HG03439 (cell line): ENCODE measurements at regions not wholly inside any gene's neighbourhood (a gene's known extent, or its start where the extent isn't known, plus 50 kb on each side); places are given as distances from the start of the nearest gene placed in this dataset.

Source experiments
- ATAC-seq: cut with Tn5 transposase; IDR thresholded peaks from one replicate; pipeline ENCODE4 v1.9.1; 2021; ENCODE audit warnings: mild to moderate bottlenecking, moderate library complexity; ENCODE audit not compliant: unreplicated experiment

DNA sequence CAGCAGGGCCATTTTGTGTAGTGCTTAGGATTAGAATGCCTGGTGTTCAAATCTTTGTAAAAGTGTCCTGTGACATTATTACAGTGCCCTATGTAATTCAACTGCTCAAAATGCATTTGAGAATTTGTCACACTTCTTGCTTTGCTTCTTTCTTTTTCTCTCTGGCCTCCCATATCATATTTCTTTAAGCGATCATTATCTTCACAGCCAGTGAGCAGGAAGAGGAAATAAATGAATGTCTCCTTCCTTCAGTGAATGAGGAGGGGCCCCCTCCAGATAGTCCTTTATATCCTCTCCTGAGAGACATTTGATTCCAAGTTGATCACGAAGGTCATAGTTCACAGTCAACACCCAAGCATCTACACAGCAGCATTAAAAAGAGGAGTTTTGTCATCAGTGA lies 425.1 kb upstream of the NPVF start:
- ATAC-seq = no peak

DNA sequence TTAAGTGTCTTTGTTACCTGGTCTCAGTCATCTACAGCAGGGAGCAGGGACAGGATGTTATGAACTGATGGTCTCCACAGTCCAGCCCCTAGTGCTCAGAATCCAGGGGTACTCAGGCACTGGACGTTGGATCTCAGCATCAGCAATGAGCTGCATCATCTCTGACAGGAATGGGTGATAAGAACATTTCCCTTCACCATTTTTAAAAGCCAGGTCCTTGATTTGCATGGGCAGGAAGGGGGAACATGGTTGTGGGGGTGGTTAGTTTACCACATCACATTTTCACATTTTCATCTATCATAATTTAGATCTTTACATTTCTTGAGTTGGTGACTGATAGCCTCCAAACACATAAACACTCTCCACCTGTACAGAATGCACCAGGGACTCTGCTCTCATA lies 427.8 kb upstream of the NPVF start:
- ATAC-seq = no peak

DNA sequence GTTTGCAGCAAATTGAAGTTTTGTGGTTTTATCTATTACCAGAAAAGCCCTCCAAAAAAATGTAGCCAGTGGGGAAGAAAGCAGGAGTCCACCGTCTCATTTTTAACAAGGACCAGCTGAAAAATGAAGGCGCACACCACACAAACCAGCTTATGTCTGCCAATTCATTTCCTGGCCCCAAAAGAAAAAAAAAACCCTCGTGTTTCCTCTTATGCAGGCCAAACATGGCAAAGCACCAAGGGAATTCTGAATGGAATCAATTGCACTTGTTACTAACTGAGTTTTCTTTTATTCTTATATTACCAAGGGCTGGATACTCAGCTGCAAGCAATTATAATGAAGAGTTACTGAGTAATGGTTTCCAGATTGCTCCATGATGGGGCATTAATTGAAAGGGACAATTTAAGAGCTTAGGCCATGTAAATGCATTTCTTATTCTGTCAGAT lies 428.3 kb upstream of the NPVF start:
- ATAC-seq = no peak

DNA sequence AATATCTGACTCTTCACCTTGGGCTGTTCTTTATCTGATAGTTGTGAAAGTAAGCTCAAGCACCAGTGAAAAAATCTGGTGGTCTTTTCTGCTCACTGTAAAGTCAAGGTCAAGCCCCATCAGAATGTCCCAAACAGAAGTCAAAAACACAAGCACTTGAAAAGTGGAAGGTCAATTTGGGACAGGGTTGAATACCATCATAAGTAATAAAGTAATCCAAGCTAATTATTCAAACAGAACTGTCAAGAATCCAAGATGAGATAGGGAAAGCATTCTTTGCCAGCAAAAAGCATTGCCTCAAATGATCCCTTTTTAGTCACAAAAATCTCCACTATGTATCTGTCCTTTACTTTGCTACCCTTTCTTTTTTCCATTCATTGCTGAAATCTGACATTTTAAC lies 430.1 kb upstream of the NPVF start:
- no peak for ATAC-seq

DNA sequence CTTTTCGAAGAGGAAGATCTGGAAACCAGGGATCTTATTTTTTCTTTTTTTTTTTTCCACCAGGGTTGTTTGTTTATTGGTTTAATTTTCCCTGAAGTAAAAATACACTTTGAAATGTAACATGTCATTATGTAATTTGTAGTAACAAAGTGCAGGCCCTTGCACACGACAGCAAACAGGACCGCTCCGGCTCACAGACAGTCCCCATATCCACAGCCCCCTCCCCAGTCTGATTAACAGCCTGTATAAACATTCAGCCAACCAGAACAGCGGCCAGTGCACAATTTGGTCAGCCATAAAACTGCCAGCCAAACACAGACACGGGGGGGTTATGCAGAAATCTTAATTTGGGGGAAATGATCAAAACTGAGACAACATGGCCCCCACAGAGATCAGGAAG lies 431.6 kb upstream of the NPVF start:
- ATAC-seq = no peak

DNA sequence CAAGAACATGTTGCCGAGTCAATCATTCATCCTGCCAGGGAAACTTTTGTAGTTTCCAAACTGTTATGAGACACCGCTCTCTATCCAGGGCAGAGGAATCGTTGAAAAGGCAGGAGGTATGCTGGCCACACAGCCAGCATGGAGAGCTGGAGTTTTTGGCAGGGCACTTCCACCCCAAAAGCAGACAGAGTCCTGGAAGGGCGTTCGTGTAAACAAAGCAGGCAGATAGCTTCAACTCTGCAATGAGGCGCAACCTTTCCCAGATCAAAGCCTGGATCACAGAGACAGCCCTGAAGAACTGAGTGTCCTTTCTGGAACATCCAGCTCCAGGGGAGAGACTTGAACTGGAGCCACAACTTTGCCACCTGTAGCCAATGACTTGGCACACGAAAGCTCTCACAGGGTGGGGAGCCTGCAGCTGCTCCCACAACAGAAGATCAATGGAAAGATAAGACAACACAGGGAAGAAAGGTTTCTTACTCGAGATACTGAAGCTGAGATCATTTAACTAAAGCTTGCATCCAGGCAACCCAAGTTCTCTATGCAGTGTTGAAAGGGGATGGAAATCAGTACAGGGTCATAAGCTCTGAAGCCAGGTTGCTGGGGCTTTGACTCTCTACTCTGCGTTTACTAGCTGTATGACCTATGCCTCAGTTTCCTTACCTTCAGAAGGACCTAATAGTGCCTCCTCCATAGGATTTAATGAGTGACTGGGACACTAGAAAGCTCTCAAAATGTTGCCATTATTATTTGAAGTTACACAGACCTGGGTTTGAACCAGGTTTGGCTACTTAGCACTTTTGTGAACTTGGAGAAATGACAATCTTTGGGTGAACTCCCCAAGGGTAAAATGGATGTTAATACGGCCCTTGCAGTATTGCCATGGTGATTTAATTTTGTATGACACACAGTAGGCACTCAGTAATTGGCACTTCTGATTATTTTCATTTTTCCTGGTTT lies 434.8 kb upstream of the NPVF start:
- no peak for ATAC-seq

DNA sequence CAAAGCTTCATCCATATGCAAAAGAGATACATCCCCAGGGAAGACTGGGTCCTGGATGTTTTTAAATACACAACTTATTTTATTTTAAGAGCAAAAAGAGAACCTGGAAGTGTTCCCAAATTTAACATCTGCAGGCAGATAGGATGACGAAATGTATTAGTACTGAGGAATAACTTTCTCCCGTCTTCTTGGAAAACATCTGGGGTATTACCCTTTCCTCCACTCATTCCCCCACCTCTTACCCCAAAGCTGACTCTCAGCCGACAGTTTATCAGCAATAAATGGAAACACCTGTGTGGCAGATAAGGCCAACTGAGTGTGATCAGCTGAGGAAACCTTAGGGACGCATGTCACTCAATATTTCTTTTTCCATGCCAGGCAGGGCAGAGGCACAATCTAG lies 435.6 kb upstream of the NPVF start:
- ATAC-seq = no peak

DNA sequence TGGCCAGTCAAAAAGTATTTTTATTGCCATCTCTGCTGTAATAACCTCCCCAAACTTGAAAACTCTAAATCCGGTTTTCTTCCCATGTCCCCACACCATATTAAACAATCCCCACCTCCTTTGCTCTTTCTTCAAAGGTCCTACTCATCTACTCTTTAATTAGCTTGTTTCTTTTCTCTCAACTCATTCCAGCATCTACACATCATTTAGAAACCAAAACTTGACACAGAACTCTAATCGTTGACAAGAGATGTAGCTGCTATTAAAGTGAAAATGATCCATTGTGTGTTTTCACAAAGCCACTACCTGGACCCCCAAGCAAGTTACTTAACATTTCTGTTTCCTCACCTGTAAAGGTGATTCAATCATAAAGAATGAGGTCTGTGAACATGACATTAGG lies 436.3 kb upstream of the NPVF start:
- peak; percentile 67 for ATAC-seq

DNA sequence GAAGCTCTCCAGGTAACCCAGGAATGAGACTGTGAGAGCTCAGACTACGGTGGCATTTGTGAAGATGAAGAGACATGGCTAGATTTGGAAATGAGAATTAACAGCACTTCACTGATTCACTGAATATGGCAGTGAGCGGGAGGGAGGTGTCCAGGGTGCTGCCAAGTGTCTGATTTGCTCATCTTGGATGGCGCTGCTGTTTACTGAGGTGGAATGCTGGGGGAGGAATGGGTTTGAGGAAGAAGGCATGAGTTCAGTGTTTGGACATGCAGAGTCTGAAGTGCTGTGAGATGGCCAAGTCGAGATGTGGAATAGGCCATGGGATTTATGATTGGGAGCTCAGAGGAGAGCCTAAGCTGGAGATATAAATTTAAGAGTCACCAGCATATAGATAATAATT lies 437.1 kb upstream of the NPVF start:
- no peak for ATAC-seq

DNA sequence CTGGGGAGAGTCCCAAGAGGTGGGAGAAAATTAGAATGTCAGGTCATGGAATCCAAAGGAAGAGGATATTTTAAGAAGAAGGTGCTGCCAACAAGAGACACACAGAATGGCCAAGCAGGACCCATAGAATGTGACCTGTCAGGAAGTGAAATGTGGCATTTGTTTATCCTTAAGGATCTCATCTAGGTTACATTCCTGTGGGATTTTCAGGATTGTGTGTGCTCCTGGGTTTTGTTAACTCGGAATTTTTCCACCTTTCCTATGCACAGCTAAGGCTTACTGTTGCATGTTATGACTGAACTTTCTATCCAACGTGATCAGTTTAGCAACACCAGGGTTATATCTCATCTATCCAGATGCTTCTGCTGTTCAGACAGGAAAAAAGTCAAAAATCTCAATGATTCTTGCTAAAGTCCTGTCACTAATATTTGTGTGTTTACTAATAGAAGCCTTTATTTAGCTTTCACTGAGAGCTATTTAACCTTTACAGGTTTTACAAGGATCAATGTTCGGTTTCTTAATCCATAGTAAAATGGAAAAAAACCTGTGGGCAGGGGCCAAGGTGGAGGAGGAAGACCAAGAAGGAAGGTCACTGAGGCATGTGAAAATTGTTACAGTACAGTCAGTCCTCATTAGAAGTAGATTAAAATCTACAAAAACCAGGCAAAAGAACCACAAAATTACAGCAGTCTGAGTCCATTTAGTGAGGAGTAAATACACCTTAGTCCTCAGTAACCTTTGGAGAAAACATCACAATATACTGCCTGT lies 437.8 kb upstream of the NPVF start:
- no peak for ATAC-seq

DNA sequence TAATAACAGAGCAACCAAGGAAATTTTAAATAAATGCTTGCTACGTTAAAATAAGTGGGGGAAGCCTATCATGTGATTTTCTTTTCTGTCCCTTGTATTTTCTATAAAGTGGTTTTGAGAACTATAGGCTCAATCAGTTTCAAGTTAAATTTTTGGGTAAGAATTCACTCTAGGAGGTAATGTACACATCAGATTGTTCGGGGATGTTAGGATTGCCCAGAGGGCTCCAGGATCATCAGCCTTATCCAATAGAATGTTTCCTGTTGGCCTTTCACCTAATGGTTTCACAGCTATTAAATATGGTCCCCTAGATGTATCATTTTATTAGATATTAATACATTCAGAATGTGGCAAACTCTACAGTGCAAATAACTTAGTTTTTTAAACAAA lies 438.4 kb upstream of the NPVF start:
- ATAC-seq = no peak

DNA sequence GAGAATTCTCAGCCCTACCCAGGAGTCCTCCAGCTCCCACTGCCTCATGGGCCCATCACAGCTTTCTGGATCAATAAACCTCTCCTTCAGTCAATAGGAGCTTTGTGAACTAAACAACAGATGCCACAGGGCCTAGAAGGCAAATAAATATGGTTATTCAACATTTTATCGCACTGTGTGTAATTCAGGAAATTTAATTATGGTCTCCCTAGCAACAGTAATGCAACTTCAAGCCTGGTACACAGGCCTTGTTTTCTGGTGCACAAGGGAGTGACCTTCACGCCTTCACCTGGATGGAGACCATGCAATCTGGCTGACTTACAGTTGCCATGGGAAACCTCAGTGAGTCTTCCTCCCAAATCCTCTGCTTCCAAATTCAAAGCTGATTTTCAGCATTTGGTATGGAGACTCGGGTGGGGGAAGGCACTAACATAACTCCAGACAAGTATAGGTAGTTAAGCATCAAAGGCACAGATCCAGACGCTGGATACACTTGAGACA lies 441.0 kb upstream of the NPVF start:
- no peak for ATAC-seq

DNA sequence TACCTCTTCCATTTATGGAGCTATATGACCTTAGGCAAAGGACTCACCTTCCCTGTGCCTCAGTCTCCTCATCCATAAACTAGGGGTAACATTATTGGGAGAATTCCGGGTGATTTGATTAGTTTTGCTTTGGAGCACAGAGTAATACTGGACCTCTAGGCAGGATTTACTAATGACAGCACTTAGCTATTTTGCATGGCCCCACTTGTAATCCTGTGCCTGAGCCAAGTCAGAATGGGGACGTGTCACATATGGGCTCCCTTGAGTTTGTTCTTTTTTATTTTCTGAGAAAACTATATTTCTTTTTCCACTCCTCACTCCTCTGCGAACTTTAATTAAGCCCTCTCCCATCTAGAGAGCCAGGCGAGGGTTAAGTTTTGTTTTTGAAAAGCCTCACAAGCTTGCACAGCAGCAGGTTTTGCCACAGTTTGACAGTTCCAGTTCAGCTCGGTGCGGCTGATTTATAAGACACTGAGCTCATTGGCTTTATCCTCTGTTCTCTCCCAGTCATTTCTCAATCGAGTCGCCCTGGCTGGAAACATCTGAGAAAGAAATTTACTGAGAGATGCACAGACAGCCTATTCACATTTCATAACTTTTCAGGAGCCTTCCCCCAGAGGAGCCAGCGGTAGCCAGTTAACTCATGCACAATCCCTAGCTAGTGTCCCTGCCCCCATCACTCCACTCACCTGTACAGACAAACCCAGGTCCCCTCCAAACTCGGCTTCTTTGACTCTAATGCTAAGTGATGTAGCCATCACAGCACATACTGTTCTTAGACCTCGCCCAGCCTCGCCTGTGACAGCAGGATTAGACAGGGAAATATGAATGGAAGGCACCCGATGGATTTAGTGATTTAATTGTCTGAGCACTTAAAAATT lies 441.9 kb upstream of the NPVF start:
- ATAC-seq = no peak

DNA sequence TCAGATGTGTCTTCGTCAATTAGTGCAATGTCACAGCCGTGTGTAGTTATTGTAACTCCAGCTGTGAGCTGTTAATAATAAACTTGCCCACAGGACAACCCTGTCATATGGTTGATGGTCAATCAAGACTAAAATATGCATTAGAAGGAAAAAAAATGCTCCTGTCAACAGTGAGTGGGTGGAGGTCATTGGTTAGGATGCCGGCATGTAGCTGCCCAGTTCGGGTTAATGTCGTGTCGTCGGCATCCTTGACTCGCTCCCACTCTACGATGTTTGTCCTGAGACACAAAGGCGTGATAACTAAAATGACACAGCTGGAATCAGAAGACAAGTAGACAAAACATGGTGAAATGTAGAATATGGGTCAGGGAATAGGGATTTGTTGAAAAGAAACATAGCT lies 442.8 kb upstream of the NPVF start:
- ATAC-seq = no peak

DNA sequence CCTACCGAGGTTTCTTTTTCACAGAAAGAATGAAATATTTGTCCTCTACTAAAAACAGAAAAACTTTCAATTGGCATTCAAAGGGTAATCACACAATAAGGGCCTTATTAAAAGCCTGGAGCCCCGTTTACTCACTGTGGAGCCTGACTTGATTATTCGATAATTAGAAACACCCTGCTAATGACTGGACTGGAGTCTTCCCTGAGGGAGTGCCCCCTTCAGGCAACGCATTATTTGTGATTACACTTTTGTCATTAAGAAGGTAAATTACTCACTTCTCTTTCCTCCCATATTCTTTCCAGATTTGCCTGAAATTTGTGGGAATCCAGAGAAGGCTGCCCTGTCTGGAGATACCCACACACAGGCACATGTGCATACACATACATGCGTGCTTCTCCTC lies 444.2 kb upstream of the NPVF start:
- no peak for ATAC-seq

DNA sequence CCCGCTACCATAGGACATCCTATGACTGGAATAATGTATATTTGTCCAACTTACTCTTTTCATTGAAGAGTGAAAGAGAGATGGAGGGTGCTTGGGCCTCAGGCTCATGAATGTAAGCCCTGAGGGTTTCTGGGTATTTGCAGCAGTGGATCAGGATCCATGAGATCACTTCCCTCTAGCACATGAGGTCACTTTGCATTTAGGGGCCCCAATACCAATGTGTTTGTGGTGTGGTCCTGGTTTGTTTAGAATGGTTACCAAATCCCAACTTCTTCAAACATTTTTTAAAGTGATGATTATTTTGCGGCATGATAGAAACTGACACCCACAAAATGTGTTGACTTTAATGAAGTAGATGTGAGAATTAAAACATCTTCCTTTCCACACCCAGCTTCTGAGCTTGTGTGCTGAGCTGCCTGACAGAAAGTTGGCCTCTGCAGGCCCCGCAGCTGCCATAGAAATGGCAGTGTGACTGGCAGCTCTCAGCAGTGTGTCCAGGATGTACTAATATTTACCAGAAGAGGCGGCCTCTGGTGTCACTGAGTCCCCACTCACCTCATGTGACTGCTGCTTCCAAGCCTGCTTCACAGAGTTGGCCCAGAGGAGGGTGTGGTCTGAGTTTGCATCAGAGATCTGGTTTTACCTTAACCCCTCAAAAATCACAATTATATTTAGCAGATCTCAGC lies 447.6 kb upstream of the NPVF start:
- ATAC-seq = no peak

DNA sequence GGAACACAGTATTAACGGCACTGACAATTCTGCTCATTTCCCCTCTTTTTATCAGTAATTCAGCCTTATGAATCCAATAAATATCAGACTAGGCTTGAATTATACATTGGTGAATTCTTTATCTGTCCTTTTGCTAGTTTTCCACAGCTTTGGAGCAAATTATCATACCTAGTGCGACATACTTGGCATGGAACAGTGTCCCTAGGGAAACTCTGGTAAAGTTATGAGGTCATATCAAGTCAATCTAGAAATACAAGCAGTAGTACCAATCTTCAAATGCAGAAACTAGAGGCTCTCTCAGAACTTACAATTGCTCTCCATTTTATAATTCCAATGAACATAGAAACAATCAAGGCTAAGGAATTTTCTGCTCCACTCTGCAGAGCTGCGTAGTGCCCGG lies 449.3 kb upstream of the NPVF start:
- ATAC-seq = no peak

DNA sequence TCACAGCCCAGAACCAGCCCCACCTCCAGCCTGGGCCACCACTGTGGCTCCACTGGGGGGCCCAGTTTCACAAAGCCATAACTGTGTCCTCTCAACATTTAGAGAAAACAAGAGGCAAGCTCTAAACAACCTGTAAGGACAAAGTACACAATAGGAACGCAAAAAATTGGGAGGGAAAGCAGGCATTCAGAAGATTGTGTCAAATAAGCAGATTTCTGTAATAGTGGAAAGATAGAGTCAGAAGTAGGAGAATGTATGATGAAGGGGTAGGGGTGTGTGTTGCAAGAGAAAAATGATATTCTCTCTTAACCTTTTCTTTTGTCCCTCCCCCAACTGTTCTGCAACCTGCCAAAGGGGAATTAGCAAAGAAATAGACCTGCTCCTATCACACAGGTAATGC lies 449.9 kb upstream of the NPVF start:
- ATAC-seq = no peak

DNA sequence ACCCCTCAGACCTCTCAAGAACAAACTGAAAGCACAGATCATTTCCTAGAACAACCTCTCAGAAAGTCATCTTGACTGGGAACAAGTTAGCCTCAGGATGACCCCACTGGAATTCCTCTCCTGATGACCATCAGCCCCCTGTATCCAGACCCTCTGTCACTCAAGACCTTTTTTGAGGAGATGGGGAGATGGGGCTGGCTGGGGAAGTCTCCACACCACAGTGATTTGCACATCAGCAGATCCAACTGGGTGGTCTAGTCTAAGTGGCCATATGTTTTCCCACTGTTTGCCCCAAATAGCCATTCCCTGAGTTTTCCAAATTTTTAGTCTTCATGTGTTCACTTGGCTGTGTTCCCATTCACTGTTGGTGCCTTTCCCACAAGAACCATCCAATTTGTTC lies 452.4 kb upstream of the NPVF start:
- no peak for ATAC-seq

DNA sequence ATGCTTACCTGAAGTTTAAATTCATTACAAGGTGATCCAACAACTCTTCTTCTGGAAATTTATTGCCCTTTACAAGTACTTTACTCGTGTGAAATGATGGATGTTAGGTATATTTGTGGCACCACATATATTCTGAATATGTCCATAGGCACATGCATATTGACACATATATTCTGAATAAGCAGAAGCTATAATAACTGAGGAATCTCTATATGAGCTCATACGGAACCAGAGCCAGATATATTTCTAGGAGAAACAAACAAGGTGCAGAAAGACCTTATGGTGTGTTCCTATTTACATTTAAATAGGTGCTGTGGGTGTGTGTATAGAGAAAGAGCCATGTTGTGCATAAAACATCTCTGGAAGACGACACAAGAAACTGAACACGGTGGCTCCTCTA lies 456.1 kb upstream of the NPVF start:
- ATAC-seq = no peak
